ENCODE measurements at regions not wholly inside any gene's neighbourhood (a gene's known extent, or its start where the extent isn't known, plus 50 kb on each side); places are given as distances from the start of the nearest gene placed in this dataset.

DNA sequence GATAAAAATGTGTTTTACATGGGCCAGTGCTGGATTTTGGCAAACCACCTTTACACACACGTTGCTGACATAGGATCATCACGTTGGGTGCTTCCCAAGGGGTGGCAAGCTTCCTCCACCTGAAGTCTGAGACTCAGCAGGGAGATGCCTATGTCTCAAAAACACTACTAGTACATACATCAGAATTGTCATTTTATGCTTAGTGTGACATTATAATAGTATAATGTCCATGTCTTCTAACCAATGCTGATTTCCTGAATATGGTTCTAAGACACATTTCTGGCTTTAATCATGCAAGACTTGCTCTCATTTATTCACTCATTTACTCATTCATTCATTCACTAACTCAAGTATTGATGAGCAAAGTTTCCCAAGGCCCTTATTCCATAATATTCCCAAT lies 322.3 kb downstream of the LNPK start:
- Mint-ChIP-seq H3K27ac (no peak overlapping the region), H3K4me1 (no peaks in the 10 kb centered on the region), H3K36me3 (ENCODE audit: low read depth) (peaks cover 4% of the 10 kb centered on the region), H3K9me3 (no peaks in the 10 kb centered on the region), H3K4me3 (no peak overlapping the region), H3K27me3 (ENCODE audit: insufficient read depth) (no peaks in the 10 kb centered on the region)
- Histone ChIP-seq H3K36me3 (ENCODE audit: control insufficient read depth, insufficient read depth, low read length) (no peaks in the 10 kb centered on the region), H3K27ac (ENCODE audit: low read depth, low read length) (no peak overlapping the region), H3K9ac (ENCODE audit: extremely low read depth, low read length, poor library complexity, severe bottlenecking) (no peak overlapping the region), H3K4me1 (ENCODE audit: control insufficient read depth, insufficient read depth, low read length) (no peaks in the 10 kb centered on the region), H3K27me3 (ENCODE audit: control insufficient read depth, insufficient read depth, low read length, poor library complexity, severe bottlenecking) (no peaks in the 10 kb centered on the region), H3K4me3 (ENCODE audit: low read length) (no peak overlapping the region), H3K9me3 (ENCODE audit: control insufficient read depth, low read length) (no peaks in the 10 kb centered on the region)
- 79 to 85% methylated on average over 2 of the region's 2 CpGs for WGBS, 2 experiments (ENCODE audit: insufficient coverage in 1 of 2, insufficient read length in 1 of 2)
- no peak for DNase-seq
- TF ChIP-seq, protein P1, sequence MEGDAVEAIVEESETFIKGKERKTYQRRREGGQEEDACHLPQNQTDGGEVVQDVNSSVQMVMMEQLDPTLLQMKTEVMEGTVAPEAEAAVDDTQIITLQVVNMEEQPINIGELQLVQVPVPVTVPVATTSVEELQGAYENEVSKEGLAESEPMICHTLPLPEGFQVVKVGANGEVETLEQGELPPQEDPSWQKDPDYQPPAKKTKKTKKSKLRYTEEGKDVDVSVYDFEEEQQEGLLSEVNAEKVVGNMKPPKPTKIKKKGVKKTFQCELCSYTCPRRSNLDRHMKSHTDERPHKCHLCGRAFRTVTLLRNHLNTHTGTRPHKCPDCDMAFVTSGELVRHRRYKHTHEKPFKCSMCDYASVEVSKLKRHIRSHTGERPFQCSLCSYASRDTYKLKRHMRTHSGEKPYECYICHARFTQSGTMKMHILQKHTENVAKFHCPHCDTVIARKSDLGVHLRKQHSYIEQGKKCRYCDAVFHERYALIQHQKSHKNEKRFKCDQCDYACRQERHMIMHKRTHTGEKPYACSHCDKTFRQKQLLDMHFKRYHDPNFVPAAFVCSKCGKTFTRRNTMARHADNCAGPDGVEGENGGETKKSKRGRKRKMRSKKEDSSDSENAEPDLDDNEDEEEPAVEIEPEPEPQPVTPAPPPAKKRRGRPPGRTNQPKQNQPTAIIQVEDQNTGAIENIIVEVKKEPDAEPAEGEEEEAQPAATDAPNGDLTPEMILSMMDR (conservative IDR thresholded peaks at IDR 0.05): no peak

DNA sequence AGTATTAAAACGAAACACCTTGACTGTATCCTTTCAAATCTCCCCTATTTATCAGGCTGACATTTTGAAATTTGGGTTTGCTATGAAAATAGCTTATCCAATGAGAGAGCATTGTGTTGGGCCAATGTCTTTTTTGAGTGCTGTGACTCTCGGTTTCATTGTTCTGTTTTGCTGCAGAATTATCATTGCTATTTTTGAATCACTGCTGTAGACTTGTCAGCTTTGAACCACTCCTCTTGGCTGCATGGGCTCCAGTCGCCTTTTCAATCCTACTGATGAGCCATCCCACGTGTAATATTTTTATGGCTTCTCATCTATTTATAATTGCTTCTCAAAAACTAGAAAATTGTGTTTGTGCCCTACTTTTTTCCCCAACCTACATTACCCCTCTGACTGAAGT lies 322.8 kb downstream of the LNPK start:
- no peak overlapping the region for H3K4me3 ChIP-seq (ENCODE audit: low read length)
- no peak overlapping the region for H3K27ac Mint-ChIP-seq
- H3K9ac ChIP-seq (ENCODE audit: extremely low read depth, low read length, poor library complexity, severe bottlenecking): no peak overlapping the region
- no peak overlapping the region for H3K4me3 Mint-ChIP-seq
- H3K27me3 ChIP-seq (ENCODE audit: control insufficient read depth, insufficient read depth, low read length, poor library complexity, severe bottlenecking): no peaks in the 10 kb centered on the region
- H3K4me1 Mint-ChIP-seq: no peaks in the 10 kb centered on the region
- WGBS, 2 experiments (ENCODE audit: insufficient coverage in 1 of 2, insufficient read length in 1 of 2): 81 to 92% methylated on average over 2 to 4 of the region's 4 CpGs
- H3K9me3 ChIP-seq (ENCODE audit: control insufficient read depth, low read length): no peaks in the 10 kb centered on the region
- H3K27ac ChIP-seq (ENCODE audit: low read depth, low read length): no peak overlapping the region
- H3K4me1 ChIP-seq (ENCODE audit: control insufficient read depth, insufficient read depth, low read length): no peaks in the 10 kb centered on the region
- H3K36me3 Mint-ChIP-seq (ENCODE audit: low read depth): peaks cover 4% of the 10 kb centered on the region
- no peaks in the 10 kb centered on the region for H3K27me3 Mint-ChIP-seq (ENCODE audit: insufficient read depth)
- peaks cover 1% of the 10 kb centered on the region for H3K9me3 Mint-ChIP-seq
- no peaks in the 10 kb centered on the region for H3K36me3 ChIP-seq (ENCODE audit: control insufficient read depth, insufficient read depth, low read length)
- no peak for DNase-seq
- TF ChIP-seq, protein P1 (conservative IDR thresholded peaks at IDR 0.05): no peak

DNA sequence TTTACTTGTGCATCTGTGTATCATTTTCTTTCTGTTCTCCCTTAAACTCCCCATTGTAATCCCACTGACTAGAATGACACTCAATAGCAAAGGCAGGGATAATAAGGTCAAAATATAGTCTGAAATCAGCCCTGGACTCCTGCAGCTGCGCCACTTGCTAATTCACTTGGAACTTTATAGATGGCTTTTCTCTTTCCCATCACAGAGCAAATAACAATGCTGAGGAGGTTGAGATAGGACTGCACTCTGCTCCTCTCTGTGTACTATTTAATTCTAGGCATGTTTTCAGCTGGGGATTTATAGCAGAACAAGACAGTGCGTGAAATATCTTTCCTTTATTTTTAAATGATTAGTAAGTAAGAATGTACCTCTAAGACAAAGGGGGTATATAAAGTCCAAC lies 324.2 kb downstream of the LNPK start:
- Mint-ChIP-seq H3K36me3 (ENCODE audit: low read depth) (peaks cover 4% of the 10 kb centered on the region), H3K9me3 (peaks cover 15% of the 10 kb centered on the region), H3K27ac (no peak overlapping the region), H3K27me3 (ENCODE audit: insufficient read depth) (no peaks in the 10 kb centered on the region), H3K4me3 (no peak overlapping the region), H3K4me1 (no peaks in the 10 kb centered on the region)
- Histone ChIP-seq H3K9ac (ENCODE audit: extremely low read depth, low read length, poor library complexity, severe bottlenecking) (no peak overlapping the region), H3K9me3 (ENCODE audit: control insufficient read depth, low read length) (no peaks in the 10 kb centered on the region), H3K27ac (ENCODE audit: low read depth, low read length) (no peak overlapping the region), H3K4me1 (ENCODE audit: control insufficient read depth, insufficient read depth, low read length) (no peaks in the 10 kb centered on the region), H3K36me3 (ENCODE audit: control insufficient read depth, insufficient read depth, low read length) (no peaks in the 10 kb centered on the region), H3K4me3 (ENCODE audit: low read length) (no peak overlapping the region), H3K27me3 (ENCODE audit: control insufficient read depth, insufficient read depth, low read length, poor library complexity, severe bottlenecking) (no peaks in the 10 kb centered on the region)
- TF ChIP-seq, protein P1 (conservative IDR thresholded peaks at IDR 0.05): no peak
- 95 to 100% methylated on average over 1 of the region's 2 CpGs for WGBS, 2 experiments (ENCODE audit: insufficient coverage in 1 of 2, insufficient read length in 1 of 2)
- no peak for DNase-seq

Data from endodermal cell (in vitro differentiated cells).